Stimulated activated CD8-positive, alpha-beta memory T cell treated with anti-CD3 and anti-CD28 coated beads, Interleukin-7, amount 100 ng/mL, for 48 hours (primary cell): ENCODE measurements at regions not wholly inside any gene's neighbourhood (a gene's known extent, or its start where the extent isn't known, plus 50 kb on each side); places are given as distances from the start of the nearest gene placed in this dataset.
A peak's percentile ranks its signal among the peaks of the same experiment; 100 is the strongest.

Experiments
- DNase-seq, 2 donors: peaks; one replicate each; pipeline ENCODE4 v3.0.0-alpha.2; 2020; ENCODE audit warnings: low read depth in 1 of 2; ENCODE audit errors: extremely low read depth in 1 of 2

DNA sequence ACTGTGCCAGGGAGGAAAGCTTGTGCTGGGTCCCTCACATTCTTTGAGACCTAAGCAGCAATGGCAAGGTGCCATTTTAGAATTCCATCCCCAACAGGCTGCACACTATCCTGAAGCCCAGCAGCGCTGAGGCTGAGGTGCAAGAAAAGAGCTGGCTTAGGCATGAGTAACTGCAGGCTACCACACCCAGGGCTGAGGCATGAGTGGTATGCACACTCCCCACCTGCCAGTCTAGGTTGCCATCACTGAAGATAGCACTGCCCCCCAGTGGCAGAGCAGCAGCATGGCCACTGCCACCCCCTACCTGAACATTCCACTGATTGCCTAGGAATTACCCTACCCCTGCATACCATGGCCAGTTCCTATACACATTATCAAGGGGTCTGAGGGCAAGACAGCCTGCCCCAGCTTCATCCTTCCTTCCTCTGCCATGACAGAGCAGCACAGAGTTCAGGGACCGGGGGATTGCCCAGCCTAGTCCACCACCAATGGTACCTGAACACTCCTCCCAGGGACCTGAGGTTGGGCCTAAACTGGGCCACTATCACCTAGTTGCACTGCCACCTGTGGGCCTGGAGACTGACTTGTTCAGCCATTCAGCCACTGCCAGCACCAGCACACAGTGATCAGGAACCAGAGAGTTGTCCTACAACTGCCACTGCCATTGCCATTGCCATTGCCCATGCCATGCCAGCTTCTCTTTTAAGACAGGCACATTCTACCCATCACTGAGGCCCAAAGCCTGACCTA is 129.8 kb downstream of the SATB1 start:
- peak in 1 of 2 donors; percentile 37 for DNase-seq

- no peak for DNase-seq
These were observed 135.0 kb downstream of the SATB1 start for GRCh38 chr3:18290157-18290556.

- no peak for DNase-seq
These were observed 136.9 kb downstream of the SATB1 start for GRCh38 chr3:18288243-18288642.

DNA sequence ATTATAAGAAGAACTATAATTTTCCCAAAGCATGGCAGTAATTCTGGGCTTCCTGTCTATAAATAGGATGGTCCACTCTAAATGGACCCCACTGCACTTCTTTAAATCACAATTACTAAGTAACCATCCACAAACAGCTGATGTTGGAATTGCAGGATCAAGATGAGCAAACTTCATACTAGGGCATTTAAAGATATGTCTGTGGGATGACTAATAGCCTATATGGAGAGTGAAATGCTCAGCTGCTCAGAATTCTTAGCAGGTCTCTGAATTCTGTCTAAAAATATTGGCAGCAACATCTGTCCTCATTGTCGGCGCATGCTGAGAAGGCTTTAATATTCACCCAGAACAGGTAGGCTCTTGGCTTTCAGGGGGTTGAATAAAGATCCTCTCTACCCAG is 140.4 kb downstream of the SATB1 start:
- no peak for DNase-seq

GRCh38 chr3:18283680-18284079 is 141.5 kb downstream of the SATB1 start:
- no peak for DNase-seq

DNA sequence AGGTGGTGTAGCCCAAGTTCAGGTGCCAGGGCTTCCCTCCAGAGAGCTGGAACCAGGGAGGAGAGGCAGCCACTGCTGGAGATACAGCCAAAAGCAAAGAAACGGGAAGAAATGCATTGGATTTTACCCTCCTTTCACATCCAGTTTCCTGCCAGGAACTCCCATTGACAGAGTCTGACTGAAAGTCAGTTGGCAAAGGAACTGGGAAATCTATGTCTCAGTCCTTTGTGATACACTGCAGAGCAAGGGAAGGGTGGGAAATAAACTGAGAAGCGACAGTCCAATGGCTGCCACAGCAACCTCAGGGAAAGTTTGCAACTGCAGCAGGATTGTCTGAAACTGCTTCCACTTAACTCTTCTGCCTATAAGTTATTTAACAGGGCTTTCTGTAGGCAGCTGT is 142.6 kb downstream of the SATB1 start:
- no peak for DNase-seq

DNA sequence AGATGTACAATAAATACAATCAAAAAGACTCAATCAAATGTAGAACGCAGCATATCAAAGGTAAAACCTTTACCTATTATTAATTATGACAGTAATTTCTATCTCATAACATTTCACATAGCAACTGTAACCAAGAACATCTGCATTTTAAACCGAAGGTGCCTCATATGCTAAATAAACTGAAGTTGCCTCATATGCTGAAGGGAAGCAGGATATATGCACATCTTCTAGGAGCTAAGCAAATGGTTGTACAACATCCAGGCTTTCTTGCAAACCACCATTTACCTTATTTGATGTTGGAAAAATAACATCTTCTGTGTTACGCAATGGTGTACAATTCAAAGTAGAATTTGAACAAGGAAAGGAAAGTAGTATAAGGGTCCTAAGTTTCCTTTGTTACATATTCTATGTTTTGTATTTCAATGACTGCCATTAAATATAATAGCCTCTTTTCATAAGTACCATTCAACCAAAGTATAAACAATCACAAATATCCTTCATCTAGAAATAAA is 145.9 kb downstream of the SATB1 start:
- no peak for DNase-seq

DNA sequence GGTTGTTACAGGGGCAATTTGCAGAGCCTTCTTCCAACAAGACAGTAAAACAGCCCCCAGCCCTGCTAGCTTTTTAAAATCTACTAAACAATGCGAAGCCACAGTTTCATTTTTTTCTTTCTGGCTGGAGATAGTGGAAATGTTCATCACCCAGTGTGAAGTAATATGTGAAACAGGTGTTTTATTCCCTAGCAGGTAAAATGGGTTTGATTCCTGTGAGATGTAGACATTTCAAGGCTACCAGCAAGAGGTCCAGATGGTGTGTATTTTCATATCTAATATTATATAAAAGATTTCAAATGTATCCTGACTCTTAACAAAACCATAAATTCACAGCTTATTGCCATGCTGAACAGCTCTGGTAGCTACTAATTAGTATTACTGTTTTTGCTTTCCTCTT is 160.3 kb downstream of the SATB1 start:
- DNase-seq, result no peak

DNA sequence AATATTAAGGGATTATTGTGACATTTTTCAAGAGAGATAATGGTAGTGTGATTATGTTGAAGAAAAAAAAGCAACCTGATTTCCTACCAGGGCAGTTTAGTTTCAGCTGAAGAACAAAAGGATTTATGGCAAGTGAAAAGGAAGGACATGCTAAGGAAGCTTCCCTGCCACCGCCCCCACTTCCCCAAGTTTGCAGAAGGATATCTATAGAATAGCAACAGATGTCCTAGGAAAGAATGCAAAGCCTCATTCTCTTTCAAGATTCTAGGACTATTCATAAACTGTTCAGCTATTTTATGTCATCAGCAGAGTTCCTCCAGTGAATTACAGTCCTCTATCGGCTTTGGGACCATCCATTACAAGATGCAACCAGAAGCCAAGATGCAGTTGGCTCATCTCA is 160.8 kb downstream of the SATB1 start:
- DNase-seq, result no peak

- DNase-seq, result no peak
These were observed 166.6 kb downstream of the SATB1 start for GRCh38 chr3:18258492-18258891.

DNA sequence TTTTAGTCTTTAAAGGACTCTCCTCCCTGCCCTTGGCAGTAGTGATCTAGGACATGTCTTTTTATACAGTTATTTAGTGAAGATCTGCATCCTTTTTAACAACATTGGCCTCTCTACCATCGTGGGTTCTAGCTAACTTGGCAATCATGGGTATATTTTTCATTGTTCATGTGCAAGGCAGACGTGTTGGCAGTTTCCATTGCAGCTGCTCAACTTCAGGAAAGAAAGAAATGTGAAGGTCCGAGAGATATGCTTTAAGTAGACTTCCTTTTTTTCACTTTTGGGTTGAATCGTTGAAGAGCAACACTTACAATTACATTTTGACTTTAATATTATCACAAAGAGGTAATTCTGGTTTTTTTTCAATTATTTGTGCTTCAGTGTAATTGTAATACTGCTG is 172.6 kb downstream of the SATB1 start:
- no peak for DNase-seq

GRCh38 chr3:18250991-18251390 is 174.1 kb downstream of the SATB1 start:
- DNase-seq, result no peak

DNA sequence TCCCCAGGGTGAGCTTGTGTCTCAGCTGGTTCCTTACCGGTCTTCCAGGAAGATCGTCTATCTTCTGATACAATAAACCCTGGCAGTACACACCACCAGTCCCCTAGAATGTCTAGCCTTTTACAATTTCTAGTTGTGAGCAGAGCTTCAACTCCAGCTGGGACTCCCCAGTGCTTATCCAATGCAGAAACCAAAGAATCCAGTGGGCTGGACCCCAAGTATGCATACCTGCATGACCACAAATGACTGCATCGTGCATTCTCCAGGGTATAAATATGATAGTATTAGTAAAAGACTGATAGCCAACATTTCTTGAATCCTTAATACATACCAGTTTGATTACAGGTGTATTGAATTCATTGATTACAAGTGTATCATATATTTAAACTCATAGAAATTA is 176.0 kb downstream of the SATB1 start:
- no peak for DNase-seq

DNA sequence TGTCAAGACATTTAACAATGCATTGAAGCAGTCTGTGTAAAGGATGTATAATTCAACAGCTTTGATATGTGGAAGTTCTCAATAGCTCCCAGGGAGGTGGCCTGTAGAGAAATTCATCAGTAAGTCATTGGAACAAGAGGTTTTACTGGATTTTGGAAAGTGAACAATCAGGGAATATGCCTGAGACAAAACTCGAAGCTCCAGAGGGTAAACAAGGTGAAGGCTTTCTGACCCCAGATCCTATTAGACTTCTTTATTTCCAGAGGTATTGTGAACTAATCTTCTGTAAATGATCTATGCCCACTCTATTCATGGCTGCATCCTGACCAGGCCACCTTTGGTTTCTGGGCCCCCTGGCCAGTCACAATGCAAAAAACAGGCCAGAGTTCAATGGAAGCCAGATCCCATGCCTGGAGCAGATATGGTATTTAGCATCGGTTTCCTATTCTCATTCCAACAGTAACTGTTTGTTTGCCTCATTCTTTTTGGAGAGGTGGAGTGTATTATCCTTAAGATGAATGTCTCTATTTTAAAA is 177.3 kb downstream of the SATB1 start:
- no peak for DNase-seq

DNA sequence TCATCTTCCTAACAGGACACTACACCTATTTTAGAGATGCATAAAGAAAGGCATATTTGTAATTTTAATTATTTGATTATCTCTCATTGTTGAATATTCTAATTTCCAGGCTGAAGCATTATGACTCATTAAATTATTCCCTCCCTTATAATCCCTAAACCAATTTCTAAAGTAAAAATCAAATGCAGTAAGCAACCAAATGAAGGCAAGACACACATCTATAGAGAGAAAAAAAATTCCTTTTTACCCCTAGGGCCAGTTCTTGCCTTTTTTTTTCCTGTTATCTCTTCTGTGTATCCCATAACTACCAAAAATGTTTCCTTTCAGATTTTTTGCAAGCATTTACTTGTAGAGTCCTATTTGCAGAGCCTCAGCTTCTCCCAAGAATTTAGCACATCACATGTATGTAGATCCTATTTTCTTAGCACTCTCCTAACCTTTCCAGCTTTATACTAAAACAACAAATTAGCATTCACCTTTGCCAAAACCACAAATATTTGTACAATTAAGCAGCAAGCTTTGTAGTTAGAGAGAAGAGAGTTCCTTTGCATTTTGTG is 177.9 kb downstream of the SATB1 start:
- DNase-seq, result no peak

DNA sequence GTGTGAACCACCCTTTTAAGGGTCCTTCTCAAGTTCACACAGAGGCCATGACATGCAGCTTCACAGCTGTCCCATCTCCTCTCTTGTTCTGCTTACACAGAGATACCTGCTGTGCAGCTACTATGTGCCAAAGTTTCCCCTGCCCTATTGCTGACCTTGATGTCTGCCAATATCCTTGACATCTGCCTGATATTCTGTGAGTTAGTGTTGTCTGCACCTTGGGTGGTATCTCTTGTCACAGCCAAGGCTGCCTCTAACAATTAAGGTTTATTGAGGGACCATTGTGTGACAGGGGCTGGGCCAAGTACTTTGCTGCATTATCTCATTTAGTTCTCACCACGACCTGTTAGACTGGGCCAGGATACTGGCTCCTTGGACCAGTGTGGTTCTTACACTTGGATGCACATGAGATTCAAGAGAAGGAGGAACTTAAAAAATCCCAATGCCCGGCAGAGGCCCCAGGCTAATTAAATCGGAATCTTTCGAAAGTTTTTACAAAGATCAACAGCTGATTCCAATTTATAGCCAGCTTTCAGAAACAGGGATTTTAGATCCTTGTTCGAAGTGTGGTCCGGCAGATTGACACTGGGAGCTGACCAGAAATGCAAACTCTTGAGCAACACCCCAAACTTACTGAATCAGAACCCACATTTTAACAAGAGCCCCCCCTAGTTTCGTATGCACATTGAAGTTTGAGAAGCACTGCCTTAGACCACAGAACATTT is 178.6 kb downstream of the SATB1 start:
- no peak for DNase-seq

DNA sequence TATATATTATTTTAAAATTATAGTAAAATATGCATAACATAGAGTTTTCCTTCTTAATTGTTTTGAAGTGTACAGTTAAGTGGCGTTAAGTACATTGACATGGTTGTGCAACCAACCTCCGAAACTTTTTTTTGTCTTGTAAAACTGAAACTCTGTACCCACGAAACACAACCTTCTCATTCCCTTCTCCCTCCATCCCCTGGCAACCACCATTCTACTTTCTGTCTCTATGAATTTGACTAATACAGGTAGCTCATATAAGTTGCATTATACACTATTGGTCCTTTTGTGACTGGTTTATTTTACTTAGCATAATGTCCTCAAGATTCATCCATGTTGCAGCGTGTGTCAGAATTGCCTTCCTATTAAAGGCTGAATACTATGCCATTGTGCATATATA is 179.4 kb downstream of the SATB1 start:
- no peak for DNase-seq

GRCh38 chr3:18241837-18242236 is 183.3 kb downstream of the SATB1 start:
- DNase-seq, result no peak

DNA sequence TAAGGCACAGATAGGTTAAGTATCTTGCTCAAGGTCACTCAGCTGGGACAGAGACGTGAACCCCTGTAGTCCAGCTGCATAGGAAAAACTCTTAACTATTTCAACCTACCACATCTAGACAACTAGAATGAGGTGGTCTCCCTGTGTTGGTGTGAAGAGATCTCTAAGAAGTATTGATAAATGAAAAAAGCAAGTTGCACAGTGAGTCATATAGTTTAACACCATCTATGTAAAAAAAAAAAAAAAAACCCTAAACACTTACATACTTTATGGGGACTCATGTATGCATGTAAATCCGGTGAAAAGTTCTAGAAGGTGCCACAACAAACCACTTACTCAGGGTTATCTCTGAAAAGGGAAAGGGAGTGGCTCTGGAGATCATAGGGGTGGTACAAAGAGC is 185.5 kb downstream of the SATB1 start:
- no peak for DNase-seq

DNA sequence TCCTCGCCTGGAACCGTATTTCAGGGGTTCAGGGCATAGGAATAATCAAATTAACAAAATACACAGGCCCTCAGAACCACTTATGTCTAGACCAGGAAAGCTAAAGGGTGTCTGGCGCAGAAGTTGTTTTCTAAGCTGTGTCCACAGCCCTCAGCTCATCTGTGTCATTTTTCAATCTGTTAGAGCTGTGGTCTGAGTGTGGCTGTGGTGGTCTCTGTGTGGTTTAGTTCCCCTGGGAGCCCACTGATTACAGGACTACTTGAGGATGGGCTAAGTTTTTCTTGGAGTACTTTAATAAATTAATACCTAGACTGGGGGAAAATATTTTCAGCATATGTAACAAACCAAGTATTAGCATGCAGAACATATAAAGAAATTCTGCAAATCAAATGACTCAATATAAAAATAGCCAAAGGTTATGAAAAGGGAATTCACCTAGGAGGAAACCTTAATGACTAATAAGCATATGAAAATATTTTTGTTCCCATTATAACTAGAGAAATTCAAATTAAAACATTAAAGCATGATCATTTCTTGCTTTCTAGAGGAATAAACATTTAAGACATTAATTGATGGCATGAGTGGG is 186.3 kb downstream of the SATB1 start:
- DNase-seq, result no peak

DNA sequence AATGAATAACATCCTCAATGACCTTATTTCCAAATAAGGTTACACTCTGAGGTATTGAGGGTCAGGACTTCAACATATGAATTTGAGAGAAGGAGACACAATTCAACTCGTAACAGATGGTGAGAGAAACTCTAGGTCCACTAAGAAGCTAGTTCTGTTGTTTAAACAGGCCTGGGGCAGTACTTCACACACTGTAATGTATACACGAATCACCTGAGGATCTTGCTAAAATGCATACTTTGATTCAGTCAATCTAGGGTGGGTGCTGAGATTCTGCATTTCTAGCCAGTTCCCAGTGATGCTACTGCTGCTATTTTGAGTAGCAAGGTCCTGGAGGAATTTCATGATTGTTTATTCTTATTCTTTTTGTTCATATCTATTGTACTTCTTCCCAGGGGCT is 186.8 kb downstream of the SATB1 start:
- no peak for DNase-seq
